Keratinocyte (primary cell): ENCODE measurements at regions not wholly inside any gene's neighbourhood (a gene's known extent, or its start where the extent isn't known, plus 50 kb on each side); places are given as distances from the start of the nearest gene placed in this dataset.

ENCODE experiments used
- EZH2 ChIP-seq: IDR thresholded peaks from one replicate; pipeline ENCODE4 v1.6.1; 2012; ENCODE audit warnings: inconsistent platforms, mild to moderate bottlenecking, low read length, moderate library complexity
- TF ChIP-seq, protein P1 (sequence below), 3 experiments: IDR thresholded peaks in 1 of 3; conservative IDR thresholded peaks in 1 of 3; optimal IDR thresholded peaks in 1 of 3; 2 replicates in 2 of 3; 3 replicates in 1 of 3; pipeline versions ENCODE3 to v1.5.1; 2011; ENCODE audit warnings: low read length in 3 of 3, mild to moderate bottlenecking in 3 of 3, moderate library complexity in 2 of 3, control low read depth in 1 of 3, inconsistent platforms in 1 of 3; ENCODE audit not compliant: insufficient read depth in 2 of 3; ENCODE audit errors: extremely low read depth in 1 of 3

DNA sequence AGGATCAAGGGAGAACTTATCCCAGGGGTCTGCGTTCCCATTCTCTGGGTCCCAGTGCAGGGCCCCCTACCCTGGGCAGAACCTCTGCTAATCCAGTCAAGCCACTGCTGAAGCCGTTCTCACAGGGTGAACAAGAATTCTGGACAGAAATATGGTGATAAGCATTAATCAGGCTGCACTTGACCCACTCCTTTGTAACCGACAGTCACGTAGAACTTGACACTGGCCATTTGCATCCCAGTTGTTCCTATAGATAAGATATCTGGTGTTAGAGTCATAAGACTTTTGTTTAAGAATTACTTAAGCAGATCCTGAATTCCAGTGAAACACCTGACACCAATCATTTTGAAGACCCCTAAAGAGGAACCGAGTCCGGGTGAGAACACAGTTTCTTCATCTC lies 107.5 kb upstream of the THY1 start:
- TF ChIP-seq, protein P1, sequence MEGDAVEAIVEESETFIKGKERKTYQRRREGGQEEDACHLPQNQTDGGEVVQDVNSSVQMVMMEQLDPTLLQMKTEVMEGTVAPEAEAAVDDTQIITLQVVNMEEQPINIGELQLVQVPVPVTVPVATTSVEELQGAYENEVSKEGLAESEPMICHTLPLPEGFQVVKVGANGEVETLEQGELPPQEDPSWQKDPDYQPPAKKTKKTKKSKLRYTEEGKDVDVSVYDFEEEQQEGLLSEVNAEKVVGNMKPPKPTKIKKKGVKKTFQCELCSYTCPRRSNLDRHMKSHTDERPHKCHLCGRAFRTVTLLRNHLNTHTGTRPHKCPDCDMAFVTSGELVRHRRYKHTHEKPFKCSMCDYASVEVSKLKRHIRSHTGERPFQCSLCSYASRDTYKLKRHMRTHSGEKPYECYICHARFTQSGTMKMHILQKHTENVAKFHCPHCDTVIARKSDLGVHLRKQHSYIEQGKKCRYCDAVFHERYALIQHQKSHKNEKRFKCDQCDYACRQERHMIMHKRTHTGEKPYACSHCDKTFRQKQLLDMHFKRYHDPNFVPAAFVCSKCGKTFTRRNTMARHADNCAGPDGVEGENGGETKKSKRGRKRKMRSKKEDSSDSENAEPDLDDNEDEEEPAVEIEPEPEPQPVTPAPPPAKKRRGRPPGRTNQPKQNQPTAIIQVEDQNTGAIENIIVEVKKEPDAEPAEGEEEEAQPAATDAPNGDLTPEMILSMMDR (optimal IDR thresholded peaks at IDR 0.05 in 1 of 3, IDR thresholded peaks at IDR 0.05 in 1 of 3, conservative IDR thresholded peaks at IDR 0.05 in 1 of 3; ENCODE audit: extremely low read depth in 1 of 3, insufficient read depth in 2 of 3, low read length in 3 of 3) = no peak
- no peak for TF ChIP-seq EZH2
